Thyroid gland (tissue), 4 donors: ENCODE measurements at regions not wholly inside any gene's neighbourhood (a gene's known extent, or its start where the extent isn't known, plus 50 kb on each side); places are given as distances from the start of the nearest gene placed in this dataset.

ENCODE experiments used
- CTCF ChIP-seq, 6 experiments: fragments of 200-600 bp in 3 of 6; fragments of 450-650 bp in 3 of 6; sonication (generic) in 3 of 6; IDR thresholded peaks; one replicate each; pipeline ENCODE4 v1.5.1; 2016 to 2019; ENCODE audit warnings: antibody characterized with exemption in 6 of 6, mild to moderate bottlenecking in 2 of 6, inconsistent platforms in 1 of 6, moderate library complexity in 1 of 6
- POLR2A ChIP-seq, 2 donors: fragments of 450-650 bp; IDR thresholded peaks; one replicate each; pipeline ENCODE4 v1.6.1; 2017; ENCODE audit warnings: antibody characterized with exemption in 2 of 2, mild to moderate bottlenecking in 2 of 2, moderate library complexity in 1 of 2

GRCh38 chr7:142384493-142384922 is 126.7 kb upstream of the PRSS58 start:
- TF ChIP-seq CTCF (IDR thresholded peaks at IDR 0.05) (no peak), POLR2A (IDR thresholded peaks at IDR 0.05) (no peak)
